Naive thymus-derived CD4-positive, alpha-beta T cell (primary cell): ENCODE measurements at regions not wholly inside any gene's neighbourhood (a gene's known extent, or its start where the extent isn't known, plus 50 kb on each side); places are given as distances from the start of the nearest gene placed in this dataset.
"Not testable (repeated sequence)": the region's sequence is repeated elsewhere in the genome, so short reads cannot be mapped to it uniquely, and the experiment has no call there.

Source experiments
- ATAC-seq: fragments of 150-1000 bp; cut with Tn5 transposase; 2 replicates; pipeline ENCODE4 v1.10.0; 2021; ENCODE audit warnings: mild to moderate bottlenecking, moderate library complexity
- CTCF ChIA-PET: fragments of 350-600 bp; sonication (Branson Sonifier 250); formaldehyde crosslinking; loops from one replicate; lab custom pipeline; 2021; ENCODE audit warnings: antibody characterized with exemption; lab: Charles Lee
- POLR2A ChIA-PET: fragments of 350-600 bp; sonication (Branson Sonifier 250); formaldehyde crosslinking; loops from one replicate; lab custom pipeline; 2021; ENCODE audit warnings: antibody characterized with exemption, inconsistent platforms; lab: Charles Lee
- DNase-seq, 9 donors: peaks; one replicate each; pipeline versions ENCODE4 v3.0.0 to v3.0.0-alpha.2; 2020 to 2022; ENCODE audit warnings: mixed read lengths in 1 of 9
- H3K27ac ChIP-seq: one replicate; pipeline ENCODE4 v1.7.0; 2013; ENCODE audit warnings: mild to moderate bottlenecking, low read depth, low read length, moderate library complexity
- H3K27me3 ChIP-seq, 2 donors: one replicate each; pipeline ENCODE4 v1.7.0; 2013; ENCODE audit warnings: low read length in 2 of 2, mild to moderate bottlenecking in 2 of 2, moderate library complexity in 2 of 2; ENCODE audit not compliant: control insufficient read depth in 2 of 2, insufficient read depth in 2 of 2
- H3K36me3 ChIP-seq, 3 experiments: 1 replicate in 2 of 3; 2 replicates in 1 of 3; pipeline ENCODE4 v1.7.0; 2013; ENCODE audit warnings: low read length in 3 of 3, mild to moderate bottlenecking in 3 of 3, moderate library complexity in 1 of 3; ENCODE audit not compliant: insufficient read depth in 3 of 3, control insufficient read depth in 2 of 3
- H3K4me1 ChIP-seq, 2 donors: one replicate each; pipeline ENCODE4 v1.7.0; 2013; ENCODE audit warnings: low read length in 2 of 2, mild to moderate bottlenecking in 2 of 2, moderate library complexity in 1 of 2; ENCODE audit not compliant: control insufficient read depth in 2 of 2, insufficient read depth in 2 of 2
- H3K4me3 ChIP-seq: 2 replicates; pipeline ENCODE4 v1.7.0; 2013; ENCODE audit warnings: mild to moderate bottlenecking, low read length
- H3K9me3 ChIP-seq, 3 experiments: 1 replicate in 2 of 3; 2 replicates in 1 of 3; pipeline ENCODE4 v1.7.0; 2013; ENCODE audit warnings: low read length in 3 of 3; ENCODE audit not compliant: control insufficient read depth in 2 of 3
- H3K27ac Mint-ChIP-seq, 9 donors: one replicate each; pipeline ENCODE4 v1.8.0; 2020 to 2022; ENCODE audit warnings: mixed read lengths in 9 of 9, mild to moderate bottlenecking in 8 of 9, moderate library complexity in 5 of 9, inconsistent platforms in 2 of 9
- H3K27me3 Mint-ChIP-seq, 5 donors: one replicate each; pipeline ENCODE4 v1.8.0; 2021 to 2022; ENCODE audit warnings: mixed read lengths in 5 of 5, mild to moderate bottlenecking in 1 of 5
- H3K36me3 Mint-ChIP-seq, 5 donors: one replicate each; pipeline ENCODE4 v1.8.0; 2020 to 2022; ENCODE audit warnings: mixed read lengths in 5 of 5, mild to moderate bottlenecking in 3 of 5, inconsistent platforms in 1 of 5
- H3K4me1 Mint-ChIP-seq, 7 donors: one replicate each; pipeline ENCODE4 v1.8.0; 2020 to 2022; ENCODE audit warnings: mixed read lengths in 7 of 7, mild to moderate bottlenecking in 3 of 7, inconsistent platforms in 1 of 7
- H3K4me3 Mint-ChIP-seq, 10 donors: one replicate each; pipeline ENCODE4 v1.8.0; 2020 to 2022; ENCODE audit warnings: mild to moderate bottlenecking in 10 of 10, mixed read lengths in 10 of 10, moderate library complexity in 6 of 10, inconsistent platforms in 2 of 10
- H3K9me3 Mint-ChIP-seq, 11 donors: one replicate each; pipeline ENCODE4 v1.8.0; 2020 to 2022; ENCODE audit warnings: mixed read lengths in 11 of 11, mild to moderate bottlenecking in 4 of 11, inconsistent platforms in 1 of 11, moderate library complexity in 1 of 11
- intact Hi-C, 2 donors: fragments of 100-400 bp; cut with micrococcal nuclease; formaldehyde crosslinking; loops; one replicate each; pipeline ENCODE4 v1.15.1; 2023

DNA sequence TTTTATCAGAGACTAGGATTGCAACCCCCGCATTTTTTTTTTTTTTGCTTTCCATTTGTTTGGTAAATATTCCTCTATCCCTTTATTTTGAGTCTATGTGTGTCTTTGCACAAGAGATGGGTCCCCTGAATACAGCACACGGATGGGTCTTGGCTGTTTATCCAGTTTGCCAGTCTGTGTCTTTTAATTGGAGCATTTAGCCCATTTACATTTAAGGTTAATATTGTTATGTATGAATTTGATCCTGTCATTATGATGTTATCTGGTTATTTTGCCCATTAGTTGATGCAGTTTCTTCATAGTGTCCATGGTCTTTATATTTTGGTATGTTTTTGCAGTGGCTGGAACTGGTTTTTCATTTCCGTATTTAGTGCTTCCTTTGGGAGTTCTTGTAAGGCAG is 220.9 kb downstream of the UTRN start:
- POLR2A ChIA-PET, H3K4me1 ChIP-seq, H3K27me3 ChIP-seq, H3K4me3 Mint-ChIP-seq, H3K27ac Mint-ChIP-seq, H3K9me3 ChIP-seq, CTCF ChIA-PET, H3K27me3 Mint-ChIP-seq, H3K27ac ChIP-seq, ATAC-seq, DNase-seq, intact Hi-C loops, H3K4me3 ChIP-seq: not testable (repeated sequence)
- peaks cover 5 to 40% (median 19%) of the 10 kb centered on the region in 7 donors for H3K4me1 Mint-ChIP-seq
- H3K9me3 Mint-ChIP-seq: peaks cover 8 to 33% (median 13%) of the 10 kb centered on the region in 11 donors
- H3K36me3 ChIP-seq: peaks cover 0 to 25% (median 6%) of the 10 kb centered on the region in 3 experiments
- H3K36me3 Mint-ChIP-seq: peaks cover 53 to 74% (median 66%) of the 10 kb centered on the region in 5 donors

DNA sequence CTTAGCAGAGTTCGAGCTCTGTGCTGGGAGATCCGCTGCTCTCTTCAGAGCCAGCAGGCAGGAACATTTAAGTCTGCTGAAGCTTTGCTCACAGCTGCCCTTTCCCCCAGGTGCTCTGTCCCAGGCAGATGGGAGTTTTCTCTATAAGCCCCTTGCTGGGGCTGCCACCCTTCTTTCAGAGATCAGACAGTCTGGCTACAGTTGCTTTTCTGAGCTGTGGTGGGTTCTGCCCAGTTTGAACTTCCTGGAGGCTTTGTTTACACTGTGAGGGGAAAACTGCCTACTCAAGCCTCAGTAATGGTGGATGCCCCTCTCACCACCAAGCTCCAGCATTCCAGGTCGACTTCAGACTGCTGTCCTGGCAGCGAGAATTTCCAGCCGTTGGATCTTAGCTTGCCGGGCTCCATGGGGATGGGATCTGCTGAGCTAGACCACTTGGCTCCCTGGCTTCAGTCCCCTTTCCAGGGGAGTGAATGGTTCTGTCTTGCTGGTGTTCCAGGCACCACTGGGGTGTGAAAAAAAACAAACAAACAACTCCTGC is 222.7 kb downstream of the UTRN start:
- H3K4me3 Mint-ChIP-seq, POLR2A ChIA-PET, H3K27ac ChIP-seq, H3K27me3 ChIP-seq, CTCF ChIA-PET, ATAC-seq, DNase-seq, H3K9me3 ChIP-seq, H3K4me3 ChIP-seq, H3K4me1 ChIP-seq, intact Hi-C loops, H3K27me3 Mint-ChIP-seq: not testable (repeated sequence)
- Mint-ChIP-seq H3K4me1 (peaks cover 5 to 33% (median 17%) of the 10 kb centered on the region in 7 donors), H3K27ac (peak overlapping the region in 1 of 9 donors; percentile 57), H3K36me3 (peaks cover 51 to 70% (median 60%) of the 10 kb centered on the region in 5 donors), H3K9me3 (peaks cover 8 to 32% (median 13%) of the 10 kb centered on the region in 11 donors)
- H3K36me3 ChIP-seq: peaks cover 0 to 21% (median 0%) of the 10 kb centered on the region in 3 experiments

DNA sequence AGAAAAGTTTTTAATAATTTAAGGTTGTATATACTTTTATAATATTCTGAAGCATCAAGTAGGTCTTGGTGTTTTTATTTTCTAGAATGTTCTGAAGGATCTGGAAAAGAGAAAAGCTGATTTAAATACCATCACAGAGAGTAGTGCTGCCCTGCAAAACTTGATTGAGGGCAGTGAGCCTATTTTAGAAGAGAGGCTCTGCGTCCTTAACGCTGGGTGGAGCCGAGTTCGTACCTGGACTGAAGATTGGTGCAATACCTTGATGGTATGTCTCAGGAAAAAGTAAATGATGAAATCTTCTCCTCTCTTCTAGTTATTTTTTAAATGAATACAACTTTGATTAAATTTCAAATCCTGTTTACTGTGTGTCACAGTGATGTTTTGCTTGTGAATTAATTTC is 225.7 kb downstream of the UTRN start:
- DNase-seq: no peak
- intact Hi-C loops: no loop called here
- Histone ChIP-seq H3K4me3 (no peak overlapping the region), H3K9me3 (no peaks in the 10 kb centered on the region), H3K4me1 (no peaks in the 10 kb centered on the region), H3K27ac (no peak overlapping the region), H3K27me3 (no peaks in the 10 kb centered on the region), H3K36me3 (peaks cover 0 to 42% (median 2%) of the 10 kb centered on the region in 3 experiments)
- H3K9me3 Mint-ChIP-seq: peaks cover 0 to 8% (median 3%) of the 10 kb centered on the region in 11 donors
- no peak overlapping the region for H3K27ac Mint-ChIP-seq
- H3K27me3 Mint-ChIP-seq: no peaks in the 10 kb centered on the region
- ChIA-PET POLR2A (no interaction called here), CTCF (no interaction called here)
- H3K36me3 Mint-ChIP-seq: peaks cover 25 to 65% (median 44%) of the 10 kb centered on the region in 5 donors
- ATAC-seq: no peak
- H3K4me3 Mint-ChIP-seq: no peak overlapping the region
- peaks cover 4 to 22% (median 7%) of the 10 kb centered on the region in 7 donors for H3K4me1 Mint-ChIP-seq

DNA sequence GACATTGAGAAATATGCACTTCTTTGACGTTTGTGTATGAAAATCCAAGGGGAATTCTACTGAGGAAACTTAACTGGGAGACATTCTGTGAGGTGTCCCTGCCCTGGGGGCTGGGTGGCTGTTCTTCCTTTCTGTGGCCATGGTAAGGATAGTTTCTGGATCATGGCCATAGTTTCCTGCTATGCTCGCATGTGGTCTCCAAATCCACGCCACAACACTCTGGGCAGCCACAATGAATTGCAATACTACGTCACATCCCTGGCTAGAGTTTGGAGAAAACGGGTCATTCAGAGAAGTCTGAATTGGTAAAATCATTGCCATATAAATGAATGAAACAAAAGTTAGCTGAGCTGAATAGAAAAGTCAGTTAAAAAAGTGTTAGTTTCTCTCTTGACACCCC is 230.6 kb downstream of the UTRN start:
- H3K4me3 Mint-ChIP-seq: no peak overlapping the region
- H3K4me1 Mint-ChIP-seq: no peaks in the 10 kb centered on the region
- ChIA-PET POLR2A (no interaction called here), CTCF (no interaction called here)
- no peak overlapping the region for H3K4me3 ChIP-seq
- H3K27ac Mint-ChIP-seq: no peak overlapping the region
- H3K9me3 ChIP-seq: no peaks in the 10 kb centered on the region
- intact Hi-C loops: no loop called here
- no peaks in the 10 kb centered on the region for H3K27me3 Mint-ChIP-seq
- H3K27ac ChIP-seq: no peak overlapping the region
- peaks cover 0 to 2% (median 0%) of the 10 kb centered on the region in 11 donors for H3K9me3 Mint-ChIP-seq
- H3K36me3 ChIP-seq: peaks cover 0 to 63% (median 27%) of the 10 kb centered on the region in 3 experiments
- peaks cover 4 to 65% (median 42%) of the 10 kb centered on the region in 5 donors for H3K36me3 Mint-ChIP-seq
- H3K4me1 ChIP-seq: no peaks in the 10 kb centered on the region
- H3K27me3 ChIP-seq: no peaks in the 10 kb centered on the region
- ATAC-seq (no peak), DNase-seq (no peak)

DNA sequence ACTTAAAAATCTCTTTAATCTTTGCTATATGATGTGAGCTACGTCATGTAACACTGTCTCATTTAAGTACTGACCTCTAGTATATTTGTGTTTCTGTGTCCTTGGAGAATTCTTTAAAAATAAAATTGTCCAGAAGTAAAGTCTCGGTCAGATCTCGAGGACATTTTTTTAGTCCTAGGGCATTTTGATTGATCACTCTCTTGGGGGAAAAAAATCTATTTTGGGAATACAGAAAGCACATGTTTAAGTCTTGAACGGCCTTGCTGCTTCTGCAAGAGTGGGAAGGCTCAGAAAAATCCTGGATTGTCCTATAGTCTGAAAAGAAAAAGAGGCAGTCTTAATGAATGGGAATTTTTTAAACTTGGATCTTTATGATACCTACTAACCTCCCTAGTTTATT is 234.3 kb downstream of the UTRN start:
- Mint-ChIP-seq H3K27ac (no peak overlapping the region), H3K27me3 (no peaks in the 10 kb centered on the region), H3K9me3 (no peaks in the 10 kb centered on the region), H3K4me3 (no peak overlapping the region), H3K36me3 (peaks cover 2 to 54% (median 38%) of the 10 kb centered on the region in 5 donors), H3K4me1 (peaks cover 0 to 6% (median under 1%) of the 10 kb centered on the region in 7 donors)
- H3K4me1 ChIP-seq: no peaks in the 10 kb centered on the region
- ChIA-PET CTCF (no interaction called here), POLR2A (no interaction called here)
- no peak overlapping the region for H3K4me3 ChIP-seq
- no peaks in the 10 kb centered on the region for H3K9me3 ChIP-seq
- no peak for ATAC-seq
- DNase-seq: no peak
- peaks cover 0 to 62% (median 42%) of the 10 kb centered on the region in 3 experiments for H3K36me3 ChIP-seq
- no peaks in the 10 kb centered on the region for H3K27me3 ChIP-seq
- intact Hi-C loops: no loop called here
- H3K27ac ChIP-seq: no peak overlapping the region

DNA sequence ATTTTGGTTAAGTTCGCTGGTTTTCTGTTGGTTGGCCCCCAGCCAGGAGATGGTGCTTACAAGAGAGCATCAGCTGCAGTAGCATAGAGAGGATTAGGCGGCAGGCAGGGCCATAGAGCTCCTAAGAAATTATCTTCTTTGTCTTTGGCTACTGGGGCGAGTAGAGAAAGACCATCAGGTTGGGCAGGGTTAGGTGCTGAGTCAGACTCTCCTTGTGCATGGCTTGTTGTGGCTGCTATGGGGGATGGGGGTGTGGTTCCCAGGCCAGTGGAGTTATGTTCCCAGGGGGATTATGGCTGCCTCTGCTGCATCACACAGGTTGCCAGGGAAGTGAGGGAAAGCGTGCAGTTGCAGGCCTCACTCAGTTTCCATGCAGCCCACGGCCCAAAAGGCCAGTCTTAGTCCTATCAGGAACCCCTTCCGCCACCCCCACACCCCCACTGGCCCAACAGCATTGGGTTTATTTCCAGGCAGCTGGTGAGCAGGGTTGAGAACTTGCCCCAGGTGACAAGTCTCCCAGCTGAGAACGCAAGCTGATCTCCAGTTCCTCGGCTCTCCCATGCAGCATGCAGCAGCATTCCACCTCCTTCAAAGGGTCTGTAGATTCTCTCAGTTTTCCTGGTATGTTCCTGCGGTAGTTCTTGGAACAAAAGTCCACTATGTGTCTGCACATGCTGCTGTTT is 243.7 kb downstream of the UTRN start:
- no peaks in the 10 kb centered on the region for H3K9me3 ChIP-seq
- Mint-ChIP-seq H3K27me3 (no peaks in the 10 kb centered on the region), H3K9me3 (peaks cover 0 to 6% (median 0%) of the 10 kb centered on the region in 11 donors), H3K36me3 (peaks cover 17 to 81% (median 53%) of the 10 kb centered on the region in 5 donors), H3K4me1 (peaks cover 0 to 13% (median 6%) of the 10 kb centered on the region in 7 donors), H3K27ac (peak overlapping the region in 2 of 9 donors; percentile 58), H3K4me3 (no peak overlapping the region)
- CTCF ChIA-PET: interaction anchor here (0.6 kb wide), 1 partner anchor 41 kb away, joined by 3 read pairs; no protein-coding TSS in a partner anchor
- H3K4me3 ChIP-seq: no peak overlapping the region
- H3K36me3 ChIP-seq: peaks cover 8 to 55% (median 15%) of the 10 kb centered on the region in 3 experiments
- H3K27me3 ChIP-seq: no peaks in the 10 kb centered on the region
- H3K27ac ChIP-seq: no peak overlapping the region
- ATAC-seq (no peak), DNase-seq (no peak)
- intact Hi-C loops: no loop called here
- POLR2A ChIA-PET: interaction anchor here (0.6 kb wide), 1 partner anchor 60 kb away, joined by 6 read pairs; no protein-coding TSS in a partner anchor
- no peaks in the 10 kb centered on the region for H3K4me1 ChIP-seq
